Activated B cell treated with CpG ODN at 0.5 μM for 24 hours (primary cell): ENCODE measurements at regions not wholly inside any gene's neighbourhood (a gene's known extent, or its start where the extent isn't known, plus 50 kb on each side); places are given as distances from the start of the nearest gene placed in this dataset.

ENCODE experiments used
- ATAC-seq: fragments of 200-7000 bp; cut with Tn5 transposase; one replicate; pipeline ENCODE4 v1.10.0; 2021; ENCODE audit warnings: low read depth, mild to moderate bottlenecking, moderate library complexity
- CTCF ChIA-PET: fragments of 350-600 bp; sonication (Branson Sonifier 250); formaldehyde crosslinking; loops from one replicate; lab custom pipeline; 2021; ENCODE audit warnings: antibody characterized with exemption; lab: Charles Lee
- POLR2A ChIA-PET: fragments of 350-600 bp; sonication (Branson Sonifier 250); formaldehyde crosslinking; loops from one replicate; lab custom pipeline; 2021; ENCODE audit warnings: antibody characterized with exemption; lab: Charles Lee
- DNase-seq: peaks from one replicate; pipeline ENCODE4 v3.0.0; 2022
- H3K27ac Mint-ChIP-seq: one replicate; pipeline ENCODE4 v1.8.0; 2020; ENCODE audit warnings: mixed read lengths
- H3K27me3 Mint-ChIP-seq: one replicate; pipeline ENCODE4 v1.8.0; 2021; ENCODE audit warnings: mixed read lengths
- H3K36me3 Mint-ChIP-seq: one replicate; pipeline ENCODE4 v1.8.0; 2021; ENCODE audit warnings: low read depth, mixed read lengths
- H3K4me1 Mint-ChIP-seq: one replicate; pipeline ENCODE4 v1.8.0; 2021; ENCODE audit warnings: mixed read lengths
- H3K4me3 Mint-ChIP-seq: one replicate; pipeline ENCODE4 v1.8.0; 2020; ENCODE audit warnings: mild to moderate bottlenecking, mixed read lengths
- H3K9me3 Mint-ChIP-seq: one replicate; pipeline ENCODE4 v1.8.0; 2020; ENCODE audit warnings: mixed read lengths
- intact Hi-C: fragments of 100-400 bp; cut with micrococcal nuclease; formaldehyde crosslinking; loops from one replicate; pipeline ENCODE4 v1.15.1; 2024
- TF ChIP-seq, protein P1 (sequence below): fragments of 200-600 bp; IDR thresholded peaks from one replicate; pipeline ENCODE4 v1.8.0; 2022; ENCODE audit warnings: antibody characterized with exemption, mild to moderate bottlenecking

- H3K27ac Mint-ChIP-seq: no peak overlapping the region
- no peaks in the 10 kb centered on the region for H3K36me3 Mint-ChIP-seq
- H3K4me3 Mint-ChIP-seq: no peak overlapping the region
- CTCF ChIA-PET: no interaction called here
- H3K9me3 Mint-ChIP-seq: peaks cover 9% of the 10 kb centered on the region
- intact Hi-C loops: no loop called here
- no peaks in the 10 kb centered on the region for H3K4me1 Mint-ChIP-seq
- TF ChIP-seq, protein P1, sequence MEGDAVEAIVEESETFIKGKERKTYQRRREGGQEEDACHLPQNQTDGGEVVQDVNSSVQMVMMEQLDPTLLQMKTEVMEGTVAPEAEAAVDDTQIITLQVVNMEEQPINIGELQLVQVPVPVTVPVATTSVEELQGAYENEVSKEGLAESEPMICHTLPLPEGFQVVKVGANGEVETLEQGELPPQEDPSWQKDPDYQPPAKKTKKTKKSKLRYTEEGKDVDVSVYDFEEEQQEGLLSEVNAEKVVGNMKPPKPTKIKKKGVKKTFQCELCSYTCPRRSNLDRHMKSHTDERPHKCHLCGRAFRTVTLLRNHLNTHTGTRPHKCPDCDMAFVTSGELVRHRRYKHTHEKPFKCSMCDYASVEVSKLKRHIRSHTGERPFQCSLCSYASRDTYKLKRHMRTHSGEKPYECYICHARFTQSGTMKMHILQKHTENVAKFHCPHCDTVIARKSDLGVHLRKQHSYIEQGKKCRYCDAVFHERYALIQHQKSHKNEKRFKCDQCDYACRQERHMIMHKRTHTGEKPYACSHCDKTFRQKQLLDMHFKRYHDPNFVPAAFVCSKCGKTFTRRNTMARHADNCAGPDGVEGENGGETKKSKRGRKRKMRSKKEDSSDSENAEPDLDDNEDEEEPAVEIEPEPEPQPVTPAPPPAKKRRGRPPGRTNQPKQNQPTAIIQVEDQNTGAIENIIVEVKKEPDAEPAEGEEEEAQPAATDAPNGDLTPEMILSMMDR: no peak
- no peak for ATAC-seq
- no peaks in the 10 kb centered on the region for H3K27me3 Mint-ChIP-seq
- no peak for DNase-seq
- POLR2A ChIA-PET: no interaction called here
These were observed 365.3 kb upstream of the SMIM30 start for GRCh38 chr7:113483657-113484056.

DNA sequence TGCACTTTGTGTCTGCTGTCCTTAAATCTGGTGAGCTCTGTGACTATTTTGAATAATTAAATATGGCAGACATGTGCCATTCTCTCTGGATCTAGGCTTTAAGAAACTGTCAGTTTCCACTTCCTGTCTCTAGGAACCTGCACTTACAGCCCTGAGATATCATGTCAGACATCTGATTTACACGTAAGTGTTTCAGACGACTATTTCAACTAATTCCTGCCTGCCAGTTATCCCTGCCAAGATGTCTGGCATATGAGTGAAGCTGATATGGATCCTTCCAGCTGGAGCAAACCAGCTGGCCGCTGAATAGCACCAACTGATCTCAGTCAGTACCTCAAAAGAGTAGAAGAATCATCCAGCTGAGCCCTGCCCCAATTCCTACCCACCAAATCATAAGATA lies 362.2 kb upstream of the SMIM30 start:
- Mint-ChIP-seq H3K9me3 (peaks cover 9% of the 10 kb centered on the region), H3K4me1 (no peaks in the 10 kb centered on the region), H3K4me3 (no peak overlapping the region), H3K36me3 (no peaks in the 10 kb centered on the region), H3K27me3 (no peaks in the 10 kb centered on the region), H3K27ac (no peak overlapping the region)
- CTCF ChIA-PET: no interaction called here
- POLR2A ChIA-PET: no interaction called here
- no peak for ATAC-seq
- intact Hi-C loops: no loop called here
- DNase-seq: no peak
- TF ChIP-seq, protein P1: no peak

DNA sequence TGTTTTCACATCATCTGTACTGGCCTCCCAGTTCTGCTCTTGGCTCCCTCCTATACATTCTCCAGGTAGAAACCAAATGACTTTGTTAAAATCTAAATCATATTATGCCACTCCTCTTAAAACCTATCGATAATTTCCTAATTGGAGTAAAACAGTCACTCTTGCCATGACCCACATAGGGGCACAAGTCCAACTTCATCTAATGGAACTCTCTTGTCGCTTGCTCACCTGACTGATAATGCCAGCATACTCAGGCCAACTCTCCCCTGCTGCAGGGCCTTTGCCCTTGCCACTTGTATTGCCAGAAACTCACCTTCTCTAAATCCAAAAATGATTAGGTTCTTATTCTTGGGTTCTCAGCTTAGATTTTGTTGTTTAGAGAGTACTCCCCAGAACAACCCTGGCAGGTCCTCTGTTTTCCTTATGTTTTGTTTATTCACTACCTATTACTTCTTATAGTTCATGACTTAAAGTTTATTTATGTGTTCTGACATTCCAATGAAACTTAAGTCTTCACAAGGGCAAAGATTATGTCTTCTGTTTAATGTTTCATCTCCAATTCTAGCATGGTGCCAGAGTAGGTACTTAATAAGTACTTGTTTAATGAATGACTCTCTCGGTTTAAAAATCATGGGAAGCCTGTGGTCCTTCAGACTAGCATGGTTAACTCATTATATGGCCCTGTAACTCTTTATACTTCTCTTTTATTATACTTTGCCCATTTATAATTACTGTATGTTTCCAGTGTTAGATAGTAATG lies 345.9 kb upstream of the SMIM30 start:
- POLR2A ChIA-PET: no interaction called here

DNA sequence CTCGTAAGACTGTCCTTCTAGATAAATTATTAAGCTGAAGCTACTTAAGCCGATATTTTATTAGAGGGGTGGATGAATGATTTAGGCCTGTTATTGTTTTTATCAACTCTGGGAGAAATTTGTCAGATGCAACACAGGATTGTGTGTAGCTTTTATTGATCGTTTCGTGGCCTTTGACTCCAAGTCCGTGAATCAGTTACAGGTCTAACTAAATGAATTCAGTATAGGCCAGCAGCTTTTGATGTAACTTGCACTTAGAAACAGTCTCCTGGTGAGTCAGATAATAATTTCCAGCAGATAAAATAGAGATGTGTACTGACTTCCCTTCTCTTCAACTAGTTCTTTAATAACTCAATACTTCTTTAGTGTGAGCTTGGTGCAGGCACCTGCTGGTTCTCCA lies 341.7 kb upstream of the SMIM30 start:
- ChIA-PET CTCF (no interaction called here), POLR2A (no interaction called here)
- TF ChIP-seq, protein P1: no peak
- Mint-ChIP-seq H3K27me3 (no peaks in the 10 kb centered on the region), H3K9me3 (no peaks in the 10 kb centered on the region), H3K4me1 (no peaks in the 10 kb centered on the region), H3K36me3 (no peaks in the 10 kb centered on the region), H3K4me3 (no peak overlapping the region), H3K27ac (no peak overlapping the region)
- DNase-seq (no peak), ATAC-seq (no peak)
- intact Hi-C loops: no loop called here

More for the DNA sequence above, 345.9 kb upstream of the SMIM30 start:
- Mint-ChIP-seq H3K4me1 (no peaks in the 10 kb centered on the region), H3K36me3 (no peaks in the 10 kb centered on the region), H3K27me3 (no peaks in the 10 kb centered on the region), H3K27ac (no peak overlapping the region), H3K4me3 (no peak overlapping the region), H3K9me3 (no peaks in the 10 kb centered on the region)
- DNase-seq (no peak), ATAC-seq (no peak)
- TF ChIP-seq, protein P1: no peak
- CTCF ChIA-PET: no interaction called here
- intact Hi-C loops: no loop called here

- H3K36me3 Mint-ChIP-seq: no peaks in the 10 kb centered on the region
- ATAC-seq: no peak
- no peaks in the 10 kb centered on the region for H3K9me3 Mint-ChIP-seq
- H3K4me3 Mint-ChIP-seq: no peak overlapping the region
- TF ChIP-seq, protein P1: no peak
- H3K27me3 Mint-ChIP-seq: no peaks in the 10 kb centered on the region
- intact Hi-C loops: no loop called here
- DNase-seq: no peak
- ChIA-PET POLR2A (no interaction called here), CTCF (no interaction called here)
- H3K27ac Mint-ChIP-seq: no peak overlapping the region
- no peaks in the 10 kb centered on the region for H3K4me1 Mint-ChIP-seq
These were observed 338.2 kb upstream of the SMIM30 start for GRCh38 chr7:113456533-113456932.
